Suprapubic skin (tissue), 3 donors: ENCODE measurements at regions not wholly inside any gene's neighbourhood (a gene's known extent, or its start where the extent isn't known, plus 50 kb on each side); places are given as distances from the start of the nearest gene placed in this dataset.

Experiments used
- EP300 ChIP-seq: sonication (generic); formaldehyde crosslinking; IDR thresholded peaks from one replicate; pipeline ENCODE4 v1.6.1; 2017; ENCODE audit warnings: antibody characterized with exemption
- TF ChIP-seq, protein P1 (sequence below), 2 donors: fragments of 200-600 bp in 1 of 2; fragments of 450-650 bp in 1 of 2; sonication (generic) in 1 of 2; IDR thresholded peaks; one replicate each; pipeline ENCODE4 v1.5.1; 2016 to 2019; ENCODE audit warnings: antibody characterized with exemption in 2 of 2, mild to moderate bottlenecking in 1 of 2, moderate library complexity in 1 of 2

DNA sequence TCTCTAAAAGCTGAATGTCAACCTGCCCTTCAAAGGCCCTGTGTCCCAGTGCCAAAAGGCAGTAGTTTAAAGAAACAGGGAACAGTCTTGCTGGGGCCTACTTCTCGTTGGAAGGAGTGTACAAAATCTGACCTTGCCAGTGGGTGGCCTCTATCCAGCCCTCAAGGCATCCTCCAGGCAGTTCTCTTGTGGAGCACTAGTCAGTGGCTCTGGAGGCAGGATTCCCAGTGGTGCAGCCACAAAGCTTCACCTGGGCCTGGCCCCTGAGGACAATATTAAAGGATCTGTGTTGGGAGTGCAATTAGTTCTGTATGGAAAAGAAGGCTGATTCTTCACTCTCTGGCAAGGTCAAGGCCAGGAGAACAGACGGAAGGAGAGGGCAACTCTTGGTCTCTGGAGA lies 237.8 kb upstream of the ADAMTS9 start:
- TF ChIP-seq, protein P1, sequence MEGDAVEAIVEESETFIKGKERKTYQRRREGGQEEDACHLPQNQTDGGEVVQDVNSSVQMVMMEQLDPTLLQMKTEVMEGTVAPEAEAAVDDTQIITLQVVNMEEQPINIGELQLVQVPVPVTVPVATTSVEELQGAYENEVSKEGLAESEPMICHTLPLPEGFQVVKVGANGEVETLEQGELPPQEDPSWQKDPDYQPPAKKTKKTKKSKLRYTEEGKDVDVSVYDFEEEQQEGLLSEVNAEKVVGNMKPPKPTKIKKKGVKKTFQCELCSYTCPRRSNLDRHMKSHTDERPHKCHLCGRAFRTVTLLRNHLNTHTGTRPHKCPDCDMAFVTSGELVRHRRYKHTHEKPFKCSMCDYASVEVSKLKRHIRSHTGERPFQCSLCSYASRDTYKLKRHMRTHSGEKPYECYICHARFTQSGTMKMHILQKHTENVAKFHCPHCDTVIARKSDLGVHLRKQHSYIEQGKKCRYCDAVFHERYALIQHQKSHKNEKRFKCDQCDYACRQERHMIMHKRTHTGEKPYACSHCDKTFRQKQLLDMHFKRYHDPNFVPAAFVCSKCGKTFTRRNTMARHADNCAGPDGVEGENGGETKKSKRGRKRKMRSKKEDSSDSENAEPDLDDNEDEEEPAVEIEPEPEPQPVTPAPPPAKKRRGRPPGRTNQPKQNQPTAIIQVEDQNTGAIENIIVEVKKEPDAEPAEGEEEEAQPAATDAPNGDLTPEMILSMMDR (IDR thresholded peaks at IDR 0.05): no peak
- no peak for TF ChIP-seq EP300
